Brain microvascular endothelial cell (primary cell): ENCODE measurements at regions not wholly inside any gene's neighbourhood (a gene's known extent, or its start where the extent isn't known, plus 50 kb on each side); places are given as distances from the start of the nearest gene placed in this dataset.

Experiments used
- DNase-seq: peaks from one replicate; pipeline ENCODE4 v3.0.0-alpha.2; 2020
- H3K27ac ChIP-seq: fragments of 250-450 bp; sonication (Bioruptor Pico); 2 replicates; pipeline ENCODE4 v1.5.1; 2020; ENCODE audit warnings: mild to moderate bottlenecking, moderate library complexity
- H3K27me3 ChIP-seq: fragments of 250-450 bp; sonication (Bioruptor Pico); replicated peaks from 2 replicates; pipeline ENCODE4 v1.5.1; 2020; ENCODE audit warnings: mild to moderate bottlenecking
- H3K36me3 ChIP-seq: fragments of 250-450 bp; sonication (Bioruptor Pico); replicated peaks from 2 replicates; pipeline ENCODE4 v1.5.1; 2020; ENCODE audit warnings: mild to moderate bottlenecking
- H3K4me3 ChIP-seq: 2 replicates; pipeline ENCODE4 v1.5.1; 2011; ENCODE audit warnings: low read depth, mild to moderate bottlenecking, control low read depth, low read length, moderate library complexity
- CTCF ChIP-seq: IDR thresholded peaks from 2 replicates; pipeline ENCODE4 v1.5.1; 2011; ENCODE audit warnings: low read depth, mild to moderate bottlenecking, moderate library complexity, low read length, control low read depth, inconsistent platforms; ENCODE audit errors: missing control alignments
- in situ Hi-C: cut with HindIII; loops from 2 replicates; pipeline ENCODE4 v1.10.0; 2017; ENCODE audit warnings: low sequenced_read_pairs, low pct_ligation_motif_present

- in situ Hi-C loops = no loop called here
- TF ChIP-seq CTCF = no peak
- Histone ChIP-seq H3K4me3 (no peak overlapping the region), H3K36me3 (no peaks in the 10 kb centered on the region), H3K27me3 (no peaks in the 10 kb centered on the region), H3K27ac (no peak overlapping the region)
- DNase-seq = no peak
These were observed 172.1 kb downstream of the RBFOX3 start for GRCh38 chr17:79438546-79439334.

- no peaks in the 10 kb centered on the region for H3K36me3 ChIP-seq
- DNase-seq = no peak
- no peaks in the 10 kb centered on the region for H3K27me3 ChIP-seq
- H3K27ac ChIP-seq = no peak overlapping the region
- no peak for TF ChIP-seq CTCF
- H3K4me3 ChIP-seq = no peak overlapping the region
- in situ Hi-C loops = no loop called here
These were observed 172.8 kb downstream of the RBFOX3 start for GRCh38 chr17:79438058-79438457.

GRCh38 chr17:79437081-79437480 lies 173.8 kb downstream of the RBFOX3 start:
- Histone ChIP-seq H3K27me3 (no peaks in the 10 kb centered on the region), H3K36me3 (no peaks in the 10 kb centered on the region), H3K27ac (no peak overlapping the region), H3K4me3 (no peak overlapping the region)
- no peak for DNase-seq
- no peak for TF ChIP-seq CTCF
- in situ Hi-C loops = no loop called here

GRCh38 chr17:79435962-79436361 lies 174.9 kb downstream of the RBFOX3 start:
- TF ChIP-seq CTCF = no peak
- Histone ChIP-seq H3K36me3 (no peaks in the 10 kb centered on the region), H3K27me3 (no peaks in the 10 kb centered on the region), H3K27ac (no peak overlapping the region), H3K4me3 (no peak overlapping the region)
- DNase-seq = no peak
- in situ Hi-C loops = no loop called here

- no peak overlapping the region for H3K4me3 ChIP-seq
- in situ Hi-C loops = no loop called here
- no peak for DNase-seq
- no peak for TF ChIP-seq CTCF
- no peaks in the 10 kb centered on the region for H3K36me3 ChIP-seq
- no peak overlapping the region for H3K27ac ChIP-seq
- no peaks in the 10 kb centered on the region for H3K27me3 ChIP-seq
These were observed 175.6 kb downstream of the RBFOX3 start for GRCh38 chr17:79435296-79435695.

GRCh38 chr17:79434215-79434614 lies 176.6 kb downstream of the RBFOX3 start:
- in situ Hi-C loops = no loop called here
- TF ChIP-seq CTCF = no peak
- H3K36me3 ChIP-seq = no peaks in the 10 kb centered on the region
- H3K27ac ChIP-seq = no peak overlapping the region
- no peak overlapping the region for H3K4me3 ChIP-seq
- no peak for DNase-seq
- H3K27me3 ChIP-seq = no peaks in the 10 kb centered on the region
